ENCODE measurements at regions not wholly inside any gene's neighbourhood (a gene's known extent, or its start where the extent isn't known, plus 50 kb on each side); places are given as distances from the start of the nearest gene placed in this dataset.

DNA sequence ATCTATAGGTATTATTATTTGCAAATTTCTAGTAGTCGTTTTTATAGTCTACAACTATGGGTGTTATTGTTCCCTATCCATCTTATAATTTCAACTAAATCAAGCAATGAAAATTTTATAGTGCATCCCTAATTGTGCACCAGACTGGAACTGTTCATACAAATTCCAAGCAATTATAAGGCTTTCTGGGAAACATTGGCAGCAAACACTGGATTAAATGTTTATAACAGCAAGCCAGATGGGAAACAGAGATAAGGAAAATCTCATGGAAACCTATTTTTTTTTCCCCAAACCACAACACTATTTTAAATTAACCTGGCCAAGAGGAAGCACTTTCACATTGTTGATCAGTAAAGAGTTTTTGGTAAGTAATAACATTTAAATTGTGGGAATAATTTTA lies 524.3 kb downstream of the RASEF start:
- H3T11ph ChIP-seq (ENCODE audit: low read length) = no peak overlapping the region
- DNase-seq = no peak
- H4K20me1 ChIP-seq (ENCODE audit: control insufficient read depth, insufficient read depth, insufficient read length) = no peaks in the 10 kb centered on the region
- H3K79me2 ChIP-seq (ENCODE audit: insufficient read depth, low read length) = no peaks in the 10 kb centered on the region
- no peak overlapping the region for H2BK120ac ChIP-seq (ENCODE audit: low read depth, low read length, poor library complexity, severe bottlenecking)
- no peak overlapping the region for H3K4ac ChIP-seq (ENCODE audit: low read depth, low read length)
- no peak overlapping the region for H2AK5ac ChIP-seq (ENCODE audit: insufficient read length, low read length)
- no peaks in the 10 kb centered on the region for H3K27me3 ChIP-seq (ENCODE audit: insufficient read depth, low read length)
- H4K8ac ChIP-seq (replicated peaks; ENCODE audit: insufficient read length, low read depth, low read length) = no peak overlapping the region
- no peaks in the 10 kb centered on the region for H3K27me3 Mint-ChIP-seq (ENCODE audit: low read depth)
- H4K91ac ChIP-seq (ENCODE audit: insufficient read length, low read depth, low read length) = no peak overlapping the region
- no peak overlapping the region for H3K23ac ChIP-seq (ENCODE audit: insufficient read length, low read depth, low read length)
- H3K14ac ChIP-seq (ENCODE audit: insufficient read depth, low read length) = no peak overlapping the region
- TF ChIP-seq, protein P1, sequence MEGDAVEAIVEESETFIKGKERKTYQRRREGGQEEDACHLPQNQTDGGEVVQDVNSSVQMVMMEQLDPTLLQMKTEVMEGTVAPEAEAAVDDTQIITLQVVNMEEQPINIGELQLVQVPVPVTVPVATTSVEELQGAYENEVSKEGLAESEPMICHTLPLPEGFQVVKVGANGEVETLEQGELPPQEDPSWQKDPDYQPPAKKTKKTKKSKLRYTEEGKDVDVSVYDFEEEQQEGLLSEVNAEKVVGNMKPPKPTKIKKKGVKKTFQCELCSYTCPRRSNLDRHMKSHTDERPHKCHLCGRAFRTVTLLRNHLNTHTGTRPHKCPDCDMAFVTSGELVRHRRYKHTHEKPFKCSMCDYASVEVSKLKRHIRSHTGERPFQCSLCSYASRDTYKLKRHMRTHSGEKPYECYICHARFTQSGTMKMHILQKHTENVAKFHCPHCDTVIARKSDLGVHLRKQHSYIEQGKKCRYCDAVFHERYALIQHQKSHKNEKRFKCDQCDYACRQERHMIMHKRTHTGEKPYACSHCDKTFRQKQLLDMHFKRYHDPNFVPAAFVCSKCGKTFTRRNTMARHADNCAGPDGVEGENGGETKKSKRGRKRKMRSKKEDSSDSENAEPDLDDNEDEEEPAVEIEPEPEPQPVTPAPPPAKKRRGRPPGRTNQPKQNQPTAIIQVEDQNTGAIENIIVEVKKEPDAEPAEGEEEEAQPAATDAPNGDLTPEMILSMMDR (conservative IDR thresholded peaks at IDR 0.05) = no peak
- H3K4me3 Mint-ChIP-seq = no peak overlapping the region
- H2AFZ ChIP-seq (ENCODE audit: low read length) = no peak overlapping the region
- no peak overlapping the region for H3K18ac ChIP-seq (ENCODE audit: insufficient read length, low read depth, low read length)
- H3K27ac ChIP-seq (ENCODE audit: insufficient read length, low read depth, low read length) = no peak overlapping the region
- no peak overlapping the region for H3K9ac ChIP-seq (ENCODE audit: extremely low read depth, insufficient read length, low read length)
- no peaks in the 10 kb centered on the region for H3K4me1 ChIP-seq (ENCODE audit: insufficient read depth, low read length)
- no peak overlapping the region for H4K5ac ChIP-seq (ENCODE audit: insufficient read length, low read depth, low read length)
- H3K36me3 Mint-ChIP-seq (ENCODE audit: insufficient read depth in 1 of 3, low read depth in 3 of 3) = no peaks in the 10 kb centered on the region
- no peaks in the 10 kb centered on the region for H3K23me2 ChIP-seq (ENCODE audit: insufficient read length, low read depth, low read length, poor library complexity, severe bottlenecking)
- no peak overlapping the region for H2BK12ac ChIP-seq (ENCODE audit: insufficient read length, low read depth, low read length)
- H3K79me1 ChIP-seq (ENCODE audit: insufficient read depth, low read depth, low read length, poor library complexity, severe bottlenecking) = no peaks in the 10 kb centered on the region
- WGBS (ENCODE audit: extremely low coverage, insufficient read length, low lambda C conversion rate) = no CpG with 5 or more reads among the region's 1 CpG
- H3K9me3 Mint-ChIP-seq = no peaks in the 10 kb centered on the region
- H3K4me2 ChIP-seq (ENCODE audit: insufficient read depth, insufficient read length, low read length) = no peak overlapping the region
- no peak overlapping the region for H3K56ac ChIP-seq (ENCODE audit: insufficient read length, low read depth, low read length)
- no peaks in the 10 kb centered on the region for H3K9me3 ChIP-seq (ENCODE audit: control insufficient read depth, low read depth, low read length)
- H2BK5ac ChIP-seq (ENCODE audit: insufficient read length, low read length) = no peak overlapping the region
- H2BK15ac ChIP-seq (ENCODE audit: low read depth, low read length) = no peak overlapping the region
- no peaks in the 10 kb centered on the region for H3K4me1 Mint-ChIP-seq
- no peak overlapping the region for H2BK20ac ChIP-seq (ENCODE audit: low read depth, low read length, poor library complexity, severe bottlenecking)
- H3K27ac Mint-ChIP-seq = no peak overlapping the region
